ENCODE measurements at regions not wholly inside any gene's neighbourhood (a gene's known extent, or its start where the extent isn't known, plus 50 kb on each side); places are given as distances from the start of the nearest gene placed in this dataset.

DNA sequence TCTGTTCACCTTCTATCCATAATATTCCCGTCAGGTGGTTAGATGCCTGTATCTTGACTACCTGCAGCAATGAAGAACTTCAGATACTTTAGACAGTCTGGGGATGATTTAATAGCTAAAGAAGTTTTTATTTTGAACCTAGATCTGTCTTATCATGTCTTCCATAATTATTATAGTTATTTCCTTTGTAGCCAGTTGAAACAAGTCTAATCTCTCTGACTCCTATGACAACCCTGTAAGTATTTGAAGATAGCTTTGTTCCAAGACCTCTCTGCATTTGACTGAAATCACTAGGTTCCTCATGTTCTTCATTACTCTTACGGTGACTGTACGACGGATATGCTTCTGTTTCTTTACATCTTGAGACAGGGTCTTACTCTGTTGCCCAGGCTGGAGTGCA lies 316.6 kb upstream of the BMP2 start:
- BruUV-seq (replicated peaks) = no TSS peak
- TF ChIP-seq, protein P1, sequence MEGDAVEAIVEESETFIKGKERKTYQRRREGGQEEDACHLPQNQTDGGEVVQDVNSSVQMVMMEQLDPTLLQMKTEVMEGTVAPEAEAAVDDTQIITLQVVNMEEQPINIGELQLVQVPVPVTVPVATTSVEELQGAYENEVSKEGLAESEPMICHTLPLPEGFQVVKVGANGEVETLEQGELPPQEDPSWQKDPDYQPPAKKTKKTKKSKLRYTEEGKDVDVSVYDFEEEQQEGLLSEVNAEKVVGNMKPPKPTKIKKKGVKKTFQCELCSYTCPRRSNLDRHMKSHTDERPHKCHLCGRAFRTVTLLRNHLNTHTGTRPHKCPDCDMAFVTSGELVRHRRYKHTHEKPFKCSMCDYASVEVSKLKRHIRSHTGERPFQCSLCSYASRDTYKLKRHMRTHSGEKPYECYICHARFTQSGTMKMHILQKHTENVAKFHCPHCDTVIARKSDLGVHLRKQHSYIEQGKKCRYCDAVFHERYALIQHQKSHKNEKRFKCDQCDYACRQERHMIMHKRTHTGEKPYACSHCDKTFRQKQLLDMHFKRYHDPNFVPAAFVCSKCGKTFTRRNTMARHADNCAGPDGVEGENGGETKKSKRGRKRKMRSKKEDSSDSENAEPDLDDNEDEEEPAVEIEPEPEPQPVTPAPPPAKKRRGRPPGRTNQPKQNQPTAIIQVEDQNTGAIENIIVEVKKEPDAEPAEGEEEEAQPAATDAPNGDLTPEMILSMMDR (IDR thresholded peaks at IDR 0.05; ENCODE audit: insufficient read depth in 1 of 2, low read depth in 1 of 2, low read length in 1 of 2, severe bottlenecking in 1 of 2, unreplicated experiment in 1 of 2) = no peak
- intact Hi-C loops (cut with micrococcal nuclease; ENCODE audit: unreplicated experiment) = no loop called here
- Histone ChIP-seq H3K36me3 (ENCODE audit: control insufficient read depth, insufficient read depth, low read length) (no peaks in the 10 kb centered on the region), H3K9me3 (no peaks in the 10 kb centered on the region), H3K27me3 (replicated peaks; ENCODE audit: control insufficient read depth, insufficient read depth, low read length) (no peaks in the 10 kb centered on the region), H3K4me3 (ENCODE audit: low read depth, low read length) (no peak overlapping the region), H3K4me1 (peaks cover 3% of the 10 kb centered on the region; the same call in 1 of the 2 replicates)
- no peak overlapping the region for H3K4me3 Mint-ChIP-seq (ENCODE audit: unreplicated experiment)
- no peaks in the 10 kb centered on the region for H3K9me3 Mint-ChIP-seq (ENCODE audit: unreplicated experiment)
- H3K27ac Mint-ChIP-seq (ENCODE audit: unreplicated experiment) = no peak overlapping the region
- no peaks in the 10 kb centered on the region for H3K36me3 Mint-ChIP-seq (ENCODE audit: insufficient read depth, unreplicated experiment)
- CTCF ChIA-PET = no interaction called here
- DNase-seq = no peak
- POLR2A ChIA-PET = no interaction called here
- no peaks in the 10 kb centered on the region for H3K27me3 Mint-ChIP-seq (ENCODE audit: insufficient read depth, unreplicated experiment)
- no peaks in the 10 kb centered on the region for H3K4me1 Mint-ChIP-seq (ENCODE audit: low read depth, unreplicated experiment)

DNA sequence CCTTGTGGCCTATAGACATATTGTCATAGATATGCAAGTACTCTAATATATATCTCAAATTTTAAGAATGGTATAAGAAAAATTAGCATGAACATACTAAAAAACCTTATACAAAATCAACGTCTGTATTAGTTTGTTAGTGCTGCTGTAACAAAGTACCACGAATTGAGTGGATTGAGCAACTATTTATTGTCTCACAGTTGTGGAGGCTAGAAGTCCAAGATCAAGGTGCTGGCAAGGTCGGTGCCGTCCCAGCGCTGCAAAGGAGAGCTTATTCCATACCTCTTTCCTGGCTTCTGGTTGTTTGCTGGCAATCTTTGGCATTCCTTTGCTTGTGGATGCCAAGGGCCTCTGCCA lies 317.6 kb upstream of the FERMT1 start:
- peaks cover 2% of the 10 kb centered on the region for H3K27me3 Mint-ChIP-seq (ENCODE audit: insufficient read depth, unreplicated experiment)
- DNase-seq = no peak

DNA sequence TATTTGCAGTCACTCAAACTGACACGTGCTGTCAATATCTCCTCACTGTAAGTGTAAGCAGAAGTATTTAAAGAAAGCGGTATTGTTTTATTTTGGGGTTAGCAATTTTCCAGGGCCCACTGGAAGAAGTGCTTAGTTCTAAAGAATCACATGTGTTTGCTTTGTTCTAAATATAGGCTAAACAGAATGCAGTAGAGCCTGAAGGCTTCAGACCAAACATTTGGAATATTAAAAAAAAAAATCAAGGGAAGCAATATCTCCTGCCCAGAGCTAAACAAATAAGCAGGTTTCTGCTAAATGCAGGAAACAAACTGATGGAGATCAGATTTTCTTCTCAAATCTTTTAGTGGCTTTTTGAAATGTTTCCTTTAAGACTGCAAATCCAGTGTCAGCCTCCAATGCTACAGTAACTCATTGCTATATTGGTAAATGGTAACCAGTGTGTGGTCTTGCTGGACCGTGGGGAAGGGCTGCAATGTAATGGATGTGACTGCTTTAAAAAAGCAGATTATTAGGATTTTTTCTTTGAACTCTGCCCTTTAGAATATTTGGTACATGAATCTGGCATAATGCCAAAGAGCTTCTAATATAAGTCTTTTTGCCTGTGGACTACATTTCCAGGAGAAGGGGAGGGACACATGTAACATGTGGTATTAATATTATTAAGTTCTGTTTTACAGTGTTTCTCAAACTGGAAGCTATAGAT lies 317.1 kb upstream of the FERMT1 start:
- intact Hi-C loops (cut with micrococcal nuclease; ENCODE audit: unreplicated experiment) = no loop called here
- Mint-ChIP-seq H3K4me1 (ENCODE audit: low read depth, unreplicated experiment) (no peaks in the 10 kb centered on the region), H3K27ac (ENCODE audit: unreplicated experiment) (no peak overlapping the region), H3K9me3 (ENCODE audit: unreplicated experiment) (no peaks in the 10 kb centered on the region), H3K27me3 (ENCODE audit: insufficient read depth, unreplicated experiment) (peaks cover 2% of the 10 kb centered on the region), H3K4me3 (ENCODE audit: unreplicated experiment) (no peak overlapping the region), H3K36me3 (ENCODE audit: insufficient read depth, unreplicated experiment) (no peaks in the 10 kb centered on the region)
- Histone ChIP-seq H3K4me3 (ENCODE audit: low read depth, low read length) (no peak overlapping the region), H3K27me3 (replicated peaks; ENCODE audit: control insufficient read depth, insufficient read depth, low read length) (no peaks in the 10 kb centered on the region), H3K9me3 (peaks cover 4% of the 10 kb centered on the region; the same call in 1 of the 2 replicates), H3K4me1 (no peaks in the 10 kb centered on the region), H3K36me3 (ENCODE audit: control insufficient read depth, insufficient read depth, low read length) (no peaks in the 10 kb centered on the region)
- TF ChIP-seq, protein P1 (IDR thresholded peaks at IDR 0.05; ENCODE audit: insufficient read depth in 1 of 2, low read depth in 1 of 2, low read length in 1 of 2, severe bottlenecking in 1 of 2, unreplicated experiment in 1 of 2) = no peak
- no TSS peak for BruUV-seq (replicated peaks)
- CTCF ChIA-PET = no interaction called here
- no peak for DNase-seq
- POLR2A ChIA-PET = no interaction called here

More for the DNA sequence above, 317.6 kb upstream of the FERMT1 start:
- no peaks in the 10 kb centered on the region for H3K36me3 ChIP-seq (ENCODE audit: control insufficient read depth, insufficient read depth, low read length)
- POLR2A ChIA-PET = no interaction called here
- no TSS peak for BruUV-seq (replicated peaks)
- Mint-ChIP-seq H3K36me3 (ENCODE audit: insufficient read depth, unreplicated experiment) (no peaks in the 10 kb centered on the region), H3K9me3 (ENCODE audit: unreplicated experiment) (no peaks in the 10 kb centered on the region), H3K4me1 (ENCODE audit: low read depth, unreplicated experiment) (no peaks in the 10 kb centered on the region), H3K27ac (ENCODE audit: unreplicated experiment) (no peak overlapping the region), H3K4me3 (ENCODE audit: unreplicated experiment) (no peak overlapping the region)
- no peaks in the 10 kb centered on the region for H3K4me1 ChIP-seq
- TF ChIP-seq, protein P1 (IDR thresholded peaks at IDR 0.05; ENCODE audit: insufficient read depth in 1 of 2, low read depth in 1 of 2, low read length in 1 of 2, severe bottlenecking in 1 of 2, unreplicated experiment in 1 of 2) = no peak
- H3K9me3 ChIP-seq = peaks cover 4% of the 10 kb centered on the region; the same call in 1 of the 2 replicates
- H3K27me3 ChIP-seq (replicated peaks; ENCODE audit: control insufficient read depth, insufficient read depth, low read length) = no peaks in the 10 kb centered on the region
- CTCF ChIA-PET = no interaction called here
- H3K4me3 ChIP-seq (ENCODE audit: low read depth, low read length) = no peak overlapping the region
- intact Hi-C loops (cut with micrococcal nuclease; ENCODE audit: unreplicated experiment) = no loop called here
